ENCODE measurements at regions not wholly inside any gene's neighbourhood (a gene's known extent, or its start where the extent isn't known, plus 50 kb on each side); places are given as distances from the start of the nearest gene placed in this dataset.
"Not testable (repeated sequence)": the region's sequence is repeated elsewhere in the genome, so short reads cannot be mapped to it uniquely, and the experiment has no call there.

GRCh38 chr2:8374782-8375181 lies 307.1 kb upstream of the ID2 start:
- H3K27me3 ChIP-seq (ENCODE audit: insufficient read depth, low read length), result no peaks in the 10 kb centered on the region
- H3K4me3 ChIP-seq (ENCODE audit: low read length), result no peak overlapping the region
- H3K9me3 ChIP-seq (ENCODE audit: insufficient read depth, low read depth, low read length), result peaks cover 3% of the 10 kb centered on the region; the same call in 1 of the 2 replicates
- H3K4me1 ChIP-seq (ENCODE audit: insufficient read depth, low read length), result no peaks in the 10 kb centered on the region
- H3K36me3 ChIP-seq (ENCODE audit: insufficient read depth, low read depth, low read length), result no peaks in the 10 kb centered on the region
- H3K9ac ChIP-seq (ENCODE audit: low read depth, low read length), result no peak overlapping the region
- no peak overlapping the region for H3K27ac ChIP-seq (ENCODE audit: low read length)

DNA sequence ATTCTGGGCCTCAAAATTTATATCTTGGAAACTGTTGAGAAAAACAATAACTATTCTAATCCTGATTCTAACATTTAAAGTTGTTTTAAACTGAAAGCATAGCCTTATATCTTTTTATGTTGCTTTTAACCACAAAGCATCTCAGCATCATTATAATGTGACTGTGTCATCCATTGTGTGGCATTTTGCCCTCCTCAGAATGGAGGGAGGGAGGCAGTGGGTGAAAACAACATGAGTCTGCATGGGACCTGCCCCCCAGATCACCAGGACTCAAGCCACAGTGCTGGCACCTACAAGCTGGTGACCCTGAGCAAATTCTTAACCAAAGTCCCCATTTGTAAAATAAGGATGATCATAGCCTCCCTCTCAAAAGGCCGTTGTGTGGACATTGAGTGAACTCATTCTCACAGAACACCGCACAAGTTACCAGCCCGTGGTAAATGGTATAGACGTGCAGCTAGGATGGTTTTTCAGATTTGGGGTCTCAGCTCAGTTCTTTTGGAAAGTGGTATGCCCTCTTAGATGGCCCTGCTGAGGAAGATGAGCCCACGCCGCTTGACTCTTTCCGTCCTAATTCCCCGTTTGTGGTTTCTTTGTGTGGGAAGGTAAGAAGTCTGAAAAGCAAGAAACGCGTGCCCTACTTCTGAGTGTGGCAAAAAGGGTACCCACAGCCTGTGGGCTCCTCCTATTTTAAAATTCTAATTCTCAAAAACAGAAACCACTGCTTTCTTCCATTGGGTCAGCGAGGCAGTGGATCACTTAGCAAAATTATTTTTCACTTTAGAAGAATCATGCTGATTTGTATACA lies 305.0 kb upstream of the ID2 start:
- no peak overlapping the region for H3K9ac ChIP-seq (ENCODE audit: low read depth, low read length)
- H3K9me3 ChIP-seq (ENCODE audit: insufficient read depth, low read depth, low read length), result peaks cover 3% of the 10 kb centered on the region; the same call in 1 of the 2 replicates

DNA sequence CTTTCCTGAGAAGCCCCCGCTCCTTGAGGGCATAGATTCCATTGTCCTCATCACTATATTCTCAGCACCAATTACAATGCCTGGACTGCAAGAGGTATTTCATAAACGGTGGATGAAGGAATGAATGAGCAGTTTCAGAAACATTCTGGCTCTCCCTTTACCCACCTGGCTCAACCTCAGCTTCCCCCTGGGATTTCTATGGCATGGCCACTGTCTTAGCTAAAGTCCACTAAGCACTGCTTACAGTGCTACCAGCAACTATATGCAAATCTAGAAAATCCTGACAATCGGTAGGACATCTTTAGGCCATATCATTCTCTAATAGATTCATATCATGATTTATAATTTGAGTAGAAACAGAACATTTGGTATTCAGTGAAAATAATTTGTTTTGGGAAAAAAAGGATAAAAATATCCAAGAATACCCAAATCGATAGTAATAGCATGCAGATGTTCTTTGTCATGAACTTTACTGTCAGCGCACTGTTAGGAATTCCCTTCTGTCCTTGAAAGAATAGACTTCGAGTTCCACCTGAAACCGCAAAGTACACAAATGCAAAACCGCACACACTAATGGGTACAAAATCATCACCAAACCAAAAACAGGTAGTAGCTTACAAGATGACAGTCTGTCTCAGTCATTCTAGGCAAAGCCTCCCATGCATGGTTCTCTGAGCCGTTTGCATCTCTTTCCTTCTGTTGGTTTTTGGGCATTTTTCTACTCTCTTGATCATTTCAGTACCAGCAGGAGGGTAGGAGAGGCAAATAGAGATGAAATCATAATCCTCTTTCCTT lies 303.6 kb upstream of the ID2 start:
- no peaks in the 10 kb centered on the region for H3K4me1 ChIP-seq (ENCODE audit: insufficient read depth, low read length)

More for the DNA sequence above, 305.0 kb upstream of the ID2 start:
- Histone ChIP-seq H3K36me3 (ENCODE audit: insufficient read depth, low read depth, low read length) (no peaks in the 10 kb centered on the region), H3K4me1 (ENCODE audit: insufficient read depth, low read length) (no peaks in the 10 kb centered on the region), H3K27me3 (ENCODE audit: insufficient read depth, low read length) (no peaks in the 10 kb centered on the region), H3K27ac (ENCODE audit: low read length) (no peak overlapping the region), H3K4me3 (ENCODE audit: low read length) (no peak overlapping the region)

DNA sequence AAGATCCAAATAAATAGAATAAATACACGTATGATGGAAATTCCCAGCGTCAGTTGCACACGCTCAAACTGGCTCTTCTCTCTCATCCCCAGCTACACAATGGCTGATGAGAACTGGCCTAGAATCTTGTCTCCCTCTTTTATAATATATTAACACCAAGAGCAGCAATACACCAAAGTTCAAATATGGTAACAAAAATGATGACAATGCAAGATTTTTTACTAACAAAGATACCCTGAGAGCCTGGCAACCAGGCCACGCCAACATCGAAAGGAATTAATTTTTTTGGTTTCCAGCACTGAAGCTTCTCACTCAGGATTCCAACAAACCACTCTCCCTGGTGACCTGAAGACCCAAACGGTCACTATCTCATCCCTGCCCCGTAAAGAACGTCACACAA lies 302.7 kb upstream of the ID2 start:
- Histone ChIP-seq H3K9ac (ENCODE audit: low read depth, low read length) (no peak overlapping the region), H3K9me3 (ENCODE audit: insufficient read depth, low read depth, low read length) (no peaks in the 10 kb centered on the region), H3K4me1 (ENCODE audit: insufficient read depth, low read length) (no peaks in the 10 kb centered on the region), H3K4me3 (ENCODE audit: low read length) (no peak overlapping the region), H3K27ac (ENCODE audit: low read length) (no peak overlapping the region), H3K27me3 (ENCODE audit: insufficient read depth, low read length) (no peaks in the 10 kb centered on the region), H3K36me3 (ENCODE audit: insufficient read depth, low read depth, low read length) (no peaks in the 10 kb centered on the region)

More for the DNA sequence above, 303.6 kb upstream of the ID2 start:
- Histone ChIP-seq H3K27ac (ENCODE audit: low read length) (no peak overlapping the region), H3K9me3 (ENCODE audit: insufficient read depth, low read depth, low read length) (0 out of 2 replicates have a peak, but pooled peaks cover under 1% of the 10 kb centered on the region), H3K9ac (ENCODE audit: low read depth, low read length) (no peak overlapping the region), H3K27me3 (ENCODE audit: insufficient read depth, low read length) (no peaks in the 10 kb centered on the region), H3K36me3 (ENCODE audit: insufficient read depth, low read depth, low read length) (no peaks in the 10 kb centered on the region), H3K4me3 (ENCODE audit: low read length) (no peak overlapping the region)

GRCh38 chr2:8379549-8379948 lies 302.3 kb upstream of the ID2 start:
- Histone ChIP-seq H3K9me3 (ENCODE audit: insufficient read depth, low read depth, low read length) (no peaks in the 10 kb centered on the region), H3K27me3 (ENCODE audit: insufficient read depth, low read length) (no peaks in the 10 kb centered on the region), H3K9ac (ENCODE audit: low read depth, low read length) (no peak overlapping the region), H3K4me1 (ENCODE audit: insufficient read depth, low read length) (no peaks in the 10 kb centered on the region), H3K36me3 (ENCODE audit: insufficient read depth, low read depth, low read length) (no peaks in the 10 kb centered on the region), H3K27ac (ENCODE audit: low read length) (no peak overlapping the region), H3K4me3 (ENCODE audit: low read length) (no peak overlapping the region)

DNA sequence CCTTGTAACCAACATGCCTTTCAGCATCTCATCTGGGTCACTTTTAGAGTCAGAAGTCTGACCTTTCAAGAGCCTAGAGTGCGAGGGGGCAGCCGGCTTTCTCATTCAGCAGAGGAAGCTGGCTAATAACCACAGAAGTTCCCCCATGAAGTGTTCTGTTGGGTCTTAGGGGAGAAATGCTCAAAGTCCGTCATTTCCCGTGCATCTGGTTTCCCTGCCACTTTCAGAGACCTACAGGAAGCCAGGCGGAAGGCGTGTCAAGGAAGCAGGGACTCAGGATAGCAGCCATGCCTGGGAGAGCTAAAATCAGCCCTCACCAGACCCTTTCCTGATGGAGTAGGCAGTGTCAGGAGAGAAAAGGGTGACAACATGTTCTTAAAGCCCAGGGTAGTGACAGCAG lies 301.8 kb upstream of the ID2 start:
- no peak overlapping the region for H3K4me3 ChIP-seq (ENCODE audit: low read length)
- no peaks in the 10 kb centered on the region for H3K36me3 ChIP-seq (ENCODE audit: insufficient read depth, low read depth, low read length)
- no peak overlapping the region for H3K27ac ChIP-seq (ENCODE audit: low read length)
- no peaks in the 10 kb centered on the region for H3K4me1 ChIP-seq (ENCODE audit: insufficient read depth, low read length)
- H3K27me3 ChIP-seq (ENCODE audit: insufficient read depth, low read length), result no peaks in the 10 kb centered on the region
- H3K9ac ChIP-seq (ENCODE audit: low read depth, low read length), result no peak overlapping the region
- no peaks in the 10 kb centered on the region for H3K9me3 ChIP-seq (ENCODE audit: insufficient read depth, low read depth, low read length)

DNA sequence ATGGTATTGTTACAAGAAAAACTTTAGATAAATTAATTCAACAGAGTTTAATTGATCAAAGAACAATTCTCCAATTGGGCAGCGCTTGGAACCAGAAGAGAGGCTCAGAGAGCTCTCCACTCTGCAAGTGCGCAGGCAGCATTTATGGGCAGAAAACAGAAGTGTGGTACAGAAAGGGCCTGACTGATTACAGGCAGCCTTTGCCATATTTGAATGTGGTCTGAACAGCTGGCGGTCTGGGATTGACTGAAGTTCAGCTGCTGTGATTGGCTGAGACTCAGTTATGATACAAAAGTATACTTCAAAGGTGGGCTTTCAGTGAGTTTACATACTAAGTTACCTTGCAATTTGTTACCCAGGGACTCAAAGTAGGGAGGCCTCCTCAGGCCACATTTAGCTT lies 301.3 kb upstream of the ID2 start:
- no peaks in the 10 kb centered on the region for H3K9me3 ChIP-seq (ENCODE audit: insufficient read depth, low read depth, low read length)
- H3K9ac ChIP-seq (ENCODE audit: low read depth, low read length), result no peak overlapping the region
- no peak overlapping the region for H3K27ac ChIP-seq (ENCODE audit: low read length)
- H3K27me3 ChIP-seq (ENCODE audit: insufficient read depth, low read length), result no peaks in the 10 kb centered on the region
- no peaks in the 10 kb centered on the region for H3K4me1 ChIP-seq (ENCODE audit: insufficient read depth, low read length)
- no peak overlapping the region for H3K4me3 ChIP-seq (ENCODE audit: low read length)
- no peaks in the 10 kb centered on the region for H3K36me3 ChIP-seq (ENCODE audit: insufficient read depth, low read depth, low read length)

DNA sequence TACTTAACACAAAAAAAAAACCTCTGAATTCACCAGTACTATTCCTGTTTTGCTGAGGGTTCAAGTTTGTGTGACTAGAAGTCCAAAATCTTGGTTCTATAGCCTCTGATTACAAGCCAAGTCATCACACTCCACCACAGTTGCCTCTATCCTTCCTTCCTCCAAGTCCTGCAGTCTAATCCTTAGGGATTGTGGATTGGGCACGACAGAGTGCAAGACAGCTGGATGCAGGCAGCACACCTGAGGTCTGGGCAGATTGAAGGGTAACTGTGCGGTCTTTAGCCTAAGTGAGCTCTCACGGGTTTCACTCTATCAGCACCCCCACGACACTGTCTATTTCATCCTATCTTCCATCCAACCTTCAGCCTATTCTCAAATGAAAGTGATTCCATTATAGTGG lies 299.4 kb upstream of the ID2 start:
- no peaks in the 10 kb centered on the region for H3K27me3 ChIP-seq (ENCODE audit: insufficient read depth, low read length)
- H3K27ac ChIP-seq (ENCODE audit: low read length), result no peak overlapping the region
- H3K36me3 ChIP-seq (ENCODE audit: insufficient read depth, low read depth, low read length), result no peaks in the 10 kb centered on the region
- no peak overlapping the region for H3K4me3 ChIP-seq (ENCODE audit: low read length)
- H3K9me3 ChIP-seq (ENCODE audit: insufficient read depth, low read depth, low read length), result no peaks in the 10 kb centered on the region
- peaks cover 6% of the 10 kb centered on the region; the same call in 1 of the 2 replicates for H3K4me1 ChIP-seq (ENCODE audit: insufficient read depth, low read length)
- H3K9ac ChIP-seq (ENCODE audit: low read depth, low read length), result no peak overlapping the region

DNA sequence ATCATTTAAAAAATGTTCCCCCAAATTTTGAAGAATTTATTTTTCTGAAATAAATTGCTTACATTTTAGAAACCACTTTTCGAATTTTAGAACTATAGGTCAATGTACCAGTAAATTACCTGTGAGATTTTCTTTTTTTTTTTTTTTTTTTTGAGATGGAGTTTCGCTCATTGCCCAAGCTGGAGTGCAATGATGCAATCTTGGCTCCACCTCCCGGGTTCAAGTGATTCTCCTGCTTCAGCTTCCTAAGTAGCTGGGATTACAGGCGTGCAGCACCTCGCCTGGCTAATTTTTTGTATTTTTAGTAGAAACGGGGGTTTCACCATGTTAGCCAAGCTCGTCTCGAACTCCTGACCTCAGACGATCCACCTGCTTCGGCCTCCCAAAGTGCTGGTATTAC lies 295.1 kb upstream of the ID2 start:
- not testable (repeated sequence) for H3K27me3 ChIP-seq (ENCODE audit: insufficient read depth, low read length); H3K36me3 ChIP-seq (ENCODE audit: insufficient read depth, low read depth, low read length); H3K27ac ChIP-seq (ENCODE audit: low read length); H3K9me3 ChIP-seq (ENCODE audit: insufficient read depth, low read depth, low read length); H3K4me3 ChIP-seq (ENCODE audit: low read length); H3K9ac ChIP-seq (ENCODE audit: low read depth, low read length)
- H3K4me1 ChIP-seq (ENCODE audit: insufficient read depth, low read length), result peaks cover 13% of the 10 kb centered on the region

DNA sequence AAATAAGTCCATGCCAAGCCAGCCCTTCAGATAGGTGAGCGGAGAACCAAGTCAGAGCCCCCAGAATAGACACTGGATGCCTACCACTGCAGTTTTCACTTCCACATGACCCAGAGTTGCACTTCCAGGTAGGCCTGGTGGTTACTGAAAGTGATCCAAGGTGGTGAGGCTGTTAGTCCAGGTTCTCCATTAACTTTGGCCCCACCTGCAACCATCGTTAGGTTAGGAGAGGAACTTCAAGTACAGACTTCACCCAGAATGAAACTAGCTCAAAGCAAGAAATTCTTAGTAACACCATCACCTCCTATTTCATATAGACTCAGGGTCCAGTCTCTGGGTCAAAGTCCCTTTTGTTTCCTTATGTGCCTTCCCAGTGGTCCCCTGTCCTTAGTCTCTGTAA lies 293.1 kb upstream of the ID2 start:
- Histone ChIP-seq H3K9me3 (ENCODE audit: insufficient read depth, low read depth, low read length) (no peaks in the 10 kb centered on the region), H3K36me3 (ENCODE audit: insufficient read depth, low read depth, low read length) (no peaks in the 10 kb centered on the region), H3K4me1 (ENCODE audit: insufficient read depth, low read length) (peaks cover 21% of the 10 kb centered on the region), H3K27ac (ENCODE audit: low read length) (no peak overlapping the region), H3K4me3 (ENCODE audit: low read length) (no peak overlapping the region), H3K9ac (ENCODE audit: low read depth, low read length) (no peak overlapping the region), H3K27me3 (ENCODE audit: insufficient read depth, low read length) (peaks cover 13% of the 10 kb centered on the region; the same call in 1 of the 2 replicates)

GRCh38 chr2:8389431-8390108 lies 292.3 kb upstream of the ID2 start:
- Histone ChIP-seq H3K27me3 (ENCODE audit: insufficient read depth, low read length) (peaks cover 13% of the 10 kb centered on the region; the same call in 1 of the 2 replicates), H3K9ac (ENCODE audit: low read depth, low read length) (no peak overlapping the region), H3K27ac (ENCODE audit: low read length) (no peak overlapping the region), H3K9me3 (ENCODE audit: insufficient read depth, low read depth, low read length) (no peaks in the 10 kb centered on the region), H3K4me1 (ENCODE audit: insufficient read depth, low read length) (peaks cover 21% of the 10 kb centered on the region), H3K36me3 (ENCODE audit: insufficient read depth, low read depth, low read length) (no peaks in the 10 kb centered on the region), H3K4me3 (ENCODE audit: low read length) (no peak overlapping the region)
